GM19238 (cell line): ENCODE measurements at regions not wholly inside any gene's neighbourhood (a gene's known extent, or its start where the extent isn't known, plus 50 kb on each side); places are given as distances from the start of the nearest gene placed in this dataset.
"Not testable (repeated sequence)": the region's sequence is repeated elsewhere in the genome, so short reads cannot be mapped to it uniquely, and the experiment has no call there.

Experiments
- DNase-seq: peaks from one replicate; pipeline ENCODE4 v3.0.0; 2011; ENCODE audit warnings: low spot score; ENCODE audit not compliant: insufficient read length

- no peak for DNase-seq
Measured at GRCh38 chr19:27733551-27734266, 1479.2 kb downstream of the UQCRFS1 start.

DNA sequence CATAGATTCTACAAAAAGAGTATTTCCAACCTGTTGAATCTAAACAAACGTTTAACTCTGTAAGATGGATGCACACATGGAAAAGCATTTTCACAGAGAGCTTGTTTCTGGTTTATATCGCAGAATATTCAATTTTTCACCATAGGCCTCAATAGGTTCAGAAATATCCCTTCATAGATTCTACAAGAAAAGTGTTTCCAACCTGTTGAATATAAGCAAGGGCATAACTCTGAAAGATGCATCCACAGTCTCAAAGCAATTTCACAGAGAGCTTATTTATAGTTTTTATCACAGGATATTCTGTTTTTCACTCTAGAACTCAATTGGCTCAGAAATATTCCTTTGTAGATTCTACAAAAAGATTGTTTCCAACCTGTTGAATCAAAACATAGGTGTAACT lies 1483.6 kb downstream of the UQCRFS1 start:
- no peak for DNase-seq

DNA sequence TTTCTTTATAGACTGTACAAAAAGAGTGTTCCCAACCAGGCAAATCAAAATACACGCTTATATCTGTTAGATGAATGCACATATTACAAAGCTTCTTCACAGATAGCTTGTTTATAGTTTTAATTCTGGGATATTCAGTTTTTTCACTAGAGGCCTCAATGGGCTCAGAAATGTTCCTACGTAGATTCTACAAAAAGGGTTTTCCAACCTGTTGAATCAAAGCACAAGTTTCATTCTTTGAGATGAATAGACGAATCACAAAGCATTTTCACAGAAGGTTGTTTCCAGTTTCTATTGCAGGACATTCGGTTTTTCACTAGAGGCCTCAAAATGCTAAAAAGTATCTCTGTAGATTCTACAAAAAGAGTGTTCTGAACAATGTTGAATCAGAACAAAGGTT lies 1490.3 kb downstream of the UQCRFS1 start:
- DNase-seq: no peak

DNA sequence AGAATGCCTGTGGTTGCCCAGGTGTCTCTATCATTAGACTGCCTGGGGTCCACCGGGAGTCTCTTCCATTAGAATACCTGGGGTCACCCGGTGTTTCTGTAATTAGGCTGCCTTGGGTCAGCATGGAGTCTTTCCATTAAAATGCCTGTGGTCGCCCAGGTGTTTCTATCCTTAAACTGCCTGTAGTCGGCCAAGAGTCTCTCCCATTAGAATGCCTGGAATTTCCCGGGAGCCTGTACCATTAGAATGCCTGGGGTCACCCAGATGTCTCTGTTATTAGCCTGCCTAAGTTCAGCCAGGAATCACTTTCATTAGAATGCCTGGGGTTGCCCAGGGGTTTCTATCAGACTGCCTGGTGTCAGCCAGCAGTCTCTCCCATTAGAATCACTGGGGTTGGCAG lies 1492.8 kb downstream of the UQCRFS1 start:
- no peak for DNase-seq

DNA sequence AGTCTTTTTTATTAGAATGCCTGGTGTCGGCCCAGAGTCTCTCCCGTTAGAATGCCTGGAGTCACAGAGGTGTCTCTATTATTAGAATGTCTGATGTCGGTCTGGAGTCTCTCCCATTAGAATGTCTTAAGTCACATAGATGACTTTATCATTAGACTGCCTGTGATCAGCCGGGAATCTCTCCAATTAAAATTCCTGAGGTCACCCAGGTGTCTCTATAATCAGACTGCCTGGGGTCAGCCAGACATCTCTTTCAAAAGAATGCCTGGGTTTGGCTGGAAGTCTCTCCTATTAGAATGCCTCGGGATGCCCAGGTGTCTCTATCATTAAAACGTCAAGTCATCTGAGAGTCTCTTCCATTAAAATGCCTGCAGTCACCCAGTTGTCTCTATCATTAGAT lies 1493.9 kb downstream of the UQCRFS1 start:
- no peak for DNase-seq

GRCh38 chr19:27718234-27718633 lies 1494.7 kb downstream of the UQCRFS1 start:
- DNase-seq: no peak

GRCh38 chr19:27717825-27718224 lies 1495.1 kb downstream of the UQCRFS1 start:
- DNase-seq: no peak

GRCh38 chr19:27716922-27717321 lies 1496.0 kb downstream of the UQCRFS1 start:
- DNase-seq: no peak

- no peak for DNase-seq
Measured at GRCh38 chr19:27714857-27715256, 1498.1 kb downstream of the UQCRFS1 start.

- no peak for DNase-seq
Measured at GRCh38 chr19:27709496-27709895, 1503.5 kb downstream of the UQCRFS1 start.

DNA sequence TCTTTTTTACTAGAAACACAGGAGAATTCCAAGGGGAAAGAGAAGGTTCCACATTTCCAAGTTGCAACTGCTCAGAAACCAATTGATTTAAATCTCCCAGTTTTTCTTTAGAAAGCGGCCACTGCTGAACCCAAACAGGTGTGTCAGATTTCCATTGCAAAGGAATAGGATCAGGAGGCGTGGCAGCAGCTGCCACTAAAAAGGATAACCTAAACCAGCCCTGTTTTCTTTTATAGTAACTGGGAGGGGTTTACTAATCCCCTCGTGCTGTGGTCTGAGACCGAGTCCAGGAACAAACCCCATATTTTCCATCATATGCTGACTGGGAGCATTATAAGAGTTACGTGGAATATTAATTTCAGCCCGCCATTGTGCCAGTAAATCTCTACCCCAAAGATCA lies 1504.0 kb downstream of the UQCRFS1 start:
- DNase-seq: not testable (repeated sequence)

DNA sequence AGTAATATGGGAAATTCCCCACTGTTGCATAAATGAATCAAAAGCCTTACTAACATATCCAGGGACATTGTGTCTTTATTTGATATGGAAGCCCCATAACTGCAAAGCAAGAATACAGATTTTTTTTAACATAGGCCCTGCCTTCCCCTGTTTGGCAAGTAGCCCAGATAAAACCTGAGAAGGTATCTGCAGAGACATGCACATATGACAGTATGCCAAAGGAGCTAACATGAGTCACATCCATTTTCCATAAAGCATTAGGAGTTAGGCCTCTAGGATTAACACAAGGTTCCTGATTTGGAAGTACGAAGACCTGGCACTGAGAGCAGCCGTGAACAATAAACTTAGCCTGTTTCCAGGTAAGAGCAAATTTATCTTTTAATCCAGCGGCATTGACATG lies 1505.9 kb downstream of the UQCRFS1 start:
- DNase-seq: not testable (repeated sequence)

GRCh38 chr19:27705896-27706295 lies 1507.1 kb downstream of the UQCRFS1 start:
- no peak for DNase-seq

GRCh38 chr19:27694361-27695055 lies 1518.4 kb downstream of the UQCRFS1 start:
- DNase-seq: no peak

DNA sequence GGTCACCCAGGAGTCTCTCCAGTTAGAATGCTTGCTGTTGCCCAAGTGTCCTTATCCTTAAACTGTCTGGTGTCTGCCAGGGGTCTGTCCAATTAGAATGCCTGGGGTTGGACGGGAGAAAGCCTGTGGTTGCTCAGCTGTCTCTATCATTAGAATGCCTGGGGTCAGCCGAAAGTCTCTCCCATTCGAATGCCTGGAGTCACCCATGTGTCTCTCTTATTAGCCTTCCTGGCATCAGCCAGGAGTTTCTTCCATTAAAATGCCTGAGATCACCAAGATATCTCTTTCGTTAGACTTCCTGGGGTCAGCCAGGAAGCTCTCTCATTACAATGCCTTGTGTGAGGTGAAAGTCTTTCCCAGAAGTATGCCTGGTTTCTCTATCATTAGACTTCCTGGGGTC lies 1521.0 kb downstream of the UQCRFS1 start:
- DNase-seq: no peak

DNA sequence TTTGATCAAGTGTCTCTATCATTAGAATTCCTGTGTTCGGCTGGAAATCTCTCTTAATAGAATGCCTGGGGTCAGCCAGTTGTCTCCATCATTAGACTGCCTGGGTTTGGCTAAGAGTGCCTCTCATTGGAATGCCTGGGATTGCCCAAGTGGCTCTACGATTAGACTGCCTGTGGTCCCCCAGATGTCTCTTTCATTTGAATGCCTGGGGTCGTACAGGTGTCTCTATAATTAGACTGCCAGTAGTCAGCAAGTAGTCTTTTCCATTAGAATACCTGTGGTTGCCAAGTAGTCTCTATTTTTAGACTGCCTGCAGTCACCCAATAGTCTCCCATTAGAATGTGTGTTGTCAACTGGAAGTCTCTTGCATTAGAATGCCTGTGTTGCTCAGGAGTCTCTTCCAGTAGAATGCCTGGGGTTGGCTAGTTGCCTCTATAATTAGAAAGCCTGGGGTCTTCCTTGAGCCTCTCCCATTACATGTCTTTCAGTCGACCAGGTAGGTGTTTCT lies 1523.2 kb downstream of the UQCRFS1 start:
- DNase-seq: no peak

DNA sequence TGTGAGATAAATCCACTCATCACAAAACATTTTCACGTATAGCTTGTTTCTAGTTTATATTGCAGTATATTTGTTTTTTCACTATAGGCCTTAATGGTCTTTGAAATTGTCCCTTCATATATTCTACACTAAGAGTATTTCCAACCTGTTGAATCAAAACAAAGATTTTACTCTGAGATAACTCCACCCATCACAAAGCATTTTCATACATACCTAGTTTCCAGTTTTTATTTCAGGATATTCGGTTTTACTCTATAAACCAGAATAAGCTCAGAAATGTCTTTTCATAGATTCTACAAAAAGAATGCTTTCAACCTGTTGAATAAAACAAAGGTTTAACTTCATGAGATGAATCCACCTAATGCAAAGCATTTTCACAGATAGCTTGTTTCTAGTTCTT lies 1528.7 kb downstream of the UQCRFS1 start:
- DNase-seq: no peak

DNA sequence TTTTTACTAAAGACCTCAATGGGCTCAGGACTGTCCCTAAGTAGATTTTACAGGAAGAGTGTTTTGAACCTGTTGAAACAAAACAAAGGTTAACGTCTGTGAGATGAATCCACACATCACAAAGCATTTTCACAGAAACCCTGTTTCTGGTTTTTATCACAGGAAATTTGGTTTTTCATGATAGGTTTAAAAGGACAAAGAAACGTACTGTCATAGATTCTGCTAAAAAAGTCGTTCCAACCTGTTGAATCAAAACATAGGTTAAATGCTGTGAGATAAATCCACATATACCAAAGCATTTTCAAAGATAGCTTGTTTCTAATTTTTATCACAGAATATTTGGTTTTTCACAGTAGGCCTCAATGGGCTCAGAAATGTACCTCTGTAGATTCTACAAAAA lies 1531.0 kb downstream of the UQCRFS1 start:
- DNase-seq: no peak

GRCh38 chr19:27679905-27680304 lies 1533.0 kb downstream of the UQCRFS1 start:
- no peak for DNase-seq

DNA sequence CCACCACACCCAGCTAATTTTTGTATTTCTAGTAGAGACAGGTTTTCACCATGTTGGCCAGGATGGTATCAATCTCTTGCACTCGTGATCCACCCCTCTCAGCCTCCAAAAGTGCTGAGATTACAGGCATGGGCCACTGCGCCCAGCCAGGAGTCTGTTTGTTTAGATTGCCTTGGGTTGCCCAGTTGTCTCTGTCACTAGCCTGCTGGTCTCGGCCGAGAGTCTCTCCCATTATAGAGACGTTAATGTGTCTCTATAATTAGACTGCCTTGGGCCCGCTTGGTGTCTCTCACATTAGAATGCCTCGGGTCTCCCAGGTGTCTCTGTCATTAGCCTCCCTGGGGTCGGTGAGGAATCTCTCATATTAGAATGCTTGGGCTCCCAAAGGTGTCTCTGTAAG lies 1533.6 kb downstream of the UQCRFS1 start:
- no peak for DNase-seq

DNA sequence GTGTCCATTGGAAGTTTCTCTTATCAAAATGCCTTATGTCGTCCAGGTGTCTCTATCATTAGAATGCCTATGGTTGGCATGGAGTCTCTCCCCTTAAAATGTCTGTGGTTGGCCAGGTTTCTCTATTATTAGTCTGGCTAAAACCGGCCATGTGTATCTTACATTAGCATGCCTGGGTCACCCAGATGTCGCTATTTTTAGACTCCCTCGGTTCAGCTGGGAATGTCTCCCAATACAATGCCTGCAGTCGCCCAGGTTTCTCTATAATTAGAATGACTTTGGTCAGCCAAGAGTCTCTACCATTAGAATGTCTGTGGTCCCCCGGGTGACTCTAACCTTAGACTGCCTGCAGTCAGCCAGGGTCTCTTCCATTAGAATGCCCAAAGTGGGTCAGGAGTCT lies 1536.1 kb downstream of the UQCRFS1 start:
- DNase-seq: no peak

DNA sequence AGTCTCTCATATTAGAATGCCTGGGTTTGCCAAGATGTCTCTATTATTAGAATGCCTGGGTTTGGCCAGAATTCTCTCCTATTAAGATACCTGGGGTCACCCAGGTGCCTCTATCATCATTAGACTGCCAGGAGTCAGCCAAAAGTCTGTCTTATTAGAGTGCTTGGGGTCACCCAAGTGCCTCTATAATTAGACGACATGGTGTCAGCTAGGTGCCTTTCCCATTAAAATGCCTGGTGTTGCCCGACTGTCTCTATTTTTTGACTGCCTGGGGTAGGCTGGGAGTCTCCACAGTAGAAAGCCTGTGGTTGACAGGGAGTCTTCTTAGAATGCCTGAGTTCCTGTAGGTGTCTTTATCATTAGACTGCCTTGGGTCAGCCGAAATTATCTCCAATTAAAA lies 1536.6 kb downstream of the UQCRFS1 start:
- no peak for DNase-seq

DNA sequence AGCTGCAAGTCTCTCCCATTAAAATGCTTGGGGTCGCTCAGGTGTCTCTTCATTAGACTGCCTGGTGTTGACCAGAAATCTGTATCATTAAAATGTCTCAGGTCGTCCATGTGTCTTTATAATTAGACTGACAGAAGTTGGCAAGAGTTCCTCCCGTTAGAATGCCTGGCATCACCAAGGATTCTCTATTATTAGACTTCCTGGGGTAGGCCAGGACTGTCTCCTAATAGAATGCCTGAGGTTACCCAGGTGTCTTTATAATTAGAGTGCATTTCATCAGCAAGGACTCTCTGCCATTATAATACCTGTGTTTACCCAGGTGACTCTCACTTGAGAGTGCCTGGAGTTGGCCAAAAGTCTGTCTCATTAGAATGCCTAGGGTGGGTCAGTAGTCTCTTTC lies 1537.2 kb downstream of the UQCRFS1 start:
- no peak for DNase-seq
